SK-N-MC (cell line): ENCODE measurements at regions not wholly inside any gene's neighbourhood (a gene's known extent, or its start where the extent isn't known, plus 50 kb on each side); places are given as distances from the start of the nearest gene placed in this dataset.
"Not testable (repeated sequence)": the region's sequence is repeated elsewhere in the genome, so short reads cannot be mapped to it uniquely, and the experiment has no call there.

ENCODE experiments used
- EZH2 ChIP-seq: fragments of 200-600 bp; sonication (generic); IDR thresholded peaks from one replicate; pipeline ENCODE4 v1.6.1; 2017; ENCODE audit warnings: antibody characterized with exemption
- POLR2AphosphoS5 ChIP-seq: IDR thresholded peaks from 2 replicates; pipeline ENCODE4 v1.6.1; 2012; ENCODE audit warnings: mild to moderate bottlenecking, low read depth, low read length, borderline replicate concordance

- TF ChIP-seq POLR2AphosphoS5, EZH2: not testable (repeated sequence)
These were observed 397.1 kb downstream of the GOLGA6L6 start for GRCh38 chr15:20144333-20145036.
